ENCODE measurements at regions not wholly inside any gene's neighbourhood (a gene's known extent, or its start where the extent isn't known, plus 50 kb on each side); places are given as distances from the start of the nearest gene placed in this dataset.
"Not testable (repeated sequence)": the region's sequence is repeated elsewhere in the genome, so short reads cannot be mapped to it uniquely, and the experiment has no call there.

DNA sequence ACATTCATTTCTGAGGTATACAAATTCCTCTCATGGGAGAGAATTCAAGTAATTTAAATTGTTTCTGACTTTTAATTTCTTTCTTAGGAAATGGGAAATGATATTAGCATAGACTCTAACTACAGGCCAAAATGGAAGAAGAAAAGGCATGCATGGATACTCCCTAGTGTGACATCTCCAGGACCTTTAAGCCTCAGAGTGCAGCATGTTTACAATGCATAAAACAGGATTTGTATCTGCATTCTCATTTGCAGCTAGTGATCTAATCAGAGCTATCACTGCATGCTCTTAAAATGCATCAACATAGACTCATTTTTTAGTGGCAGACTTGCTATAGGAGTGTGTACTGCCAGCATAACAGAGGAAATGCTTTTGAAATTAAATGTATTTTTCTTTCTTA is 224.6 kb upstream of the GOT2 start:
- no peak for DNase-seq (ENCODE audit: low spot score)

DNA sequence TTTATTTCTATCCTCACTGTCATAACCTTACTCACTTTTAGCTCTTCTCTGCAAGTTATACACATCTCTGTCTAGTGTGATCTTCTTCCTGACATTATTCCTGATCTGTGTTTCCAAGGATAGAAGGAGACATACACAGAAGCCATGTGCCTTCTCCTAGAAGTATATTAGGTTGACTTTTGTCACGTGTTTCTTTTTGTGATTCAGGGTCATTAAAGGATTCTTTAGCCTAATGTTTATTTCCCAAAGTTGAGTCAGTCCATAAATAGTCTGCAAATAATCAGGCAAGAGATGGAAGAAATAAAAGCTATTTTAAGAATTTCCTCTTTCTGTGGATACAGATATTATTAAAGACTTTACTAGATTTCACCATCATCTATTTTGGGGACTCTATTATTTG is 214.1 kb upstream of the GOT2 start:
- DNase-seq (ENCODE audit: low spot score): no peak

DNA sequence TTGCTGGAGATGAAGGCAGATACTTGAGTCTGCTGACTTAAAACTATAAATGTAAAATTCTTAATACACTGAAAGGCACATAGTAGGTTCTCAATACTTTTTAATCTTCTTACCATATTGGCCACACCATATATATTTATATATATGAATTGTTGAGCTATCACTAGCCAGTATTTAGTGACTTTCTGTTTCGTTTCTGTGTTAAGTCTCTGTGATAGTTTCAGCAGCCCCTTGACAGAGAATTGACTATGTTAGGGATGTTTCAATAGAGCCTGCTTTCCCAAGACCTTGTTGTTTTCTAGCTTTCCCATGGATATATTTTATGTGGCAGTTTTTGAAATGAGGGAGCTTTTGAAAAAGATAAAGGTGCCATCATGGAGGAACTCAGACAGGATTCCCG is 206.5 kb upstream of the GOT2 start:
- DNase-seq (ENCODE audit: low spot score): no peak

DNA sequence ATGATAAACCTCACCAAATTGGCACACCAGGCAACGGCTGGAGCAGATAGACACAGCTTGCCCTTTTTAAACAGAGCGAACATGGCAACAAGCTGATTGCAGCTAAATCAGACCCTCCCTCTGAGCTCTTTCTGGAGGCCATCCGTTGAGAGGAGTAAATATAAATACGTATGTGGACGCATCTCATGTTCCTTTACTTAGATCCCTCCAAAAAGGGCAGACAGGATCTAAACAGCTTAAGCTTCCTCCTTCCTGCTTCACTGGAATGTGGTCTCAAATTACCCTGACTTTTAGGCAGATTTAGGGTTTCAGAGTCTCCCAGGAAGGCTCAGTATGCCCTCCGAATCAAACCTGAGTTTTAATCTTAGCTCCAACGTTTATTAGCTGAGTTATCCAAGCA is 204.7 kb upstream of the GOT2 start:
- DNase-seq (ENCODE audit: low spot score): no peak

DNA sequence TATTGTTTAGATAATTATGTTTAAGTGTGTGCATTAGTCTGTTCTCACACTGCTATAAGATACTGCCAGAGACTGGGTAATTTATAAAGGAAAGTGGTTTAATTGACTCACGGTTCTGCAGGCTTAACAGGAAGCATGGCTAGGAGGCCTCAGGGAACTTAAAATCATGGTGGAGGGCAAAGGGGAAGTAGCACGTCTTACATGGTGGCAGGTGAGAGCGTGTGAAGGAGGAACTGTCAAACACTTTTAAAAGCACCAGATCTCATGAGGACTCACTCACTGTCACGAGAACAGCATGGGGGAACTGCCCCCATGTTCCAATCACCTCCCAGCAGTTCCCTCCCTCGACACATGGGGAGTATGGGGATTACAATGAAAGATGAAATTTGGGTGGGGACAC is 203.5 kb upstream of the GOT2 start:
- no peak for DNase-seq (ENCODE audit: low spot score)

DNA sequence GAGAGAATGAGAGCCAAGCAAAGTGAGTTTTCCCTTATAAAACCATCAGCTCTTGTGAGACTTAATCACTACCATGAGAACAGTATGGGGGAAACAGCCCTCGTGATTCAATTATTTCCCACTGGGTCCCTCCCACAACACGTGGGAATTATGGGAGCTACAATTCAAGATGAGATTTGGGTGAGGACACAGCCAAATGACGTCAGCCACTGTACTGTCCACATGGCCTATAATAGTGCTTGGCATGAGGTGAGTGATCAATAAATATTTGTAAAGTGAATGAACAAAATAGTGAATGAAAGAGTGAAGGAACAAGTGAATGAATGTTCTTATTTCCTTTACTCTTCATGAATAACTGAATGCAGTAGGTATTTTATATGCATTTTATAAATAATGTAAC is 199.1 kb upstream of the GOT2 start:
- no peak for DNase-seq (ENCODE audit: low spot score)

DNA sequence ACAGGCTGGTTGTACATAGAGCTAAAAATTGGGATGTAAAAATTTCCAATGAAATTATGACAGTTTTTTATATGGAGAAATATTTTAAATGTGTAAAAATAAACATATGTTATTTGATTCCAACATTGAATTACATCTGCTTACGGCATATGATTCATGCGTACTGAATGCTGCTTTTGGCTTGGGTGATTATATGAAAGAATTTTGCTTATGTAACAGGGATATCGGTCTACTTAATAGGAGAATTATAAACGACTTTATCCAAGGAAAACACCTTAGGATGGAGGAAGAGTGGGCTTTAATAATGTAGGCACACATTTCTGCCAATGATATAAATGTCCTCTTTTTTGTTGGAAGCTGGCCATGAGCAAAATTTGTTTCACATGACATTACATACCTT is 197.3 kb upstream of the GOT2 start:
- DNase-seq (ENCODE audit: low spot score): no peak

DNA sequence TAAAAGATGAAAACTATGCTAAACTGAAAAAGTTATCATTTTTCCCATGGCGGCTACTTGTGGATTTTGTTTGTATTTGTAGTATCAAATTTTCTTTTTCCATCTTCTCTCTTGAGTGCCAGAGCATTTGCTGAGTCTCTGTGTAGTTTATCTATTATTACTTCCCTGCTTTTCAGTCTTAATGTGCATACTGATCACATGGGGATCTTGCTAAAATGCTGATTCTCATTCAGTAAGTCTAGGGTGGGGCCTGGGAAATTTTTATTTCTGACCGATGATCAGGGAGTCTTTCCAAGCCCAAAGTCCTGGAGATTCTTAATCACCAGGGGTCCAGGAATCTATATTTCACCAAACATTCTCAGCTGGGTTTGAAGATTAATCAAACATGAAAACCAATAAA is 189.0 kb upstream of the GOT2 start:
- DNase-seq (ENCODE audit: low spot score): no peak

DNA sequence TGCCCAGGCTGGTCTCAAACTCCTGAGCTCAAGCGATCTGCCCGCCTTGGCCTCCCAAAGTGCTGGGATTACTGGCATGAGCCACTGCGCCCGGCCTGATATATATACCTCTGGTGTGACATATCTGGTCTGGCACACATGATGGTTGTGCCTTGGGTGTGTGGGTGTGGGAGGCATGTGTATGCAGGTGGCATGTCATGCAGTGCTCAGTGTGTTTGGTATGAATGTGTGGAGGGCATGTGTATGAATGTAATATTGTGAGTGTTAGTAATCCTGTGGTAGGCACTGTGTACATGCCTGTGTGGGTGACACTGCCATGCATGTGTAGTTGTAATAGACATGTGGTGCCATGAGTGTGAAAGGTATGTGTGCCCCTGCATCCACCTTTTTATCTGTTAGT is 179.3 kb upstream of the GOT2 start:
- no peak for DNase-seq (ENCODE audit: low spot score)

DNA sequence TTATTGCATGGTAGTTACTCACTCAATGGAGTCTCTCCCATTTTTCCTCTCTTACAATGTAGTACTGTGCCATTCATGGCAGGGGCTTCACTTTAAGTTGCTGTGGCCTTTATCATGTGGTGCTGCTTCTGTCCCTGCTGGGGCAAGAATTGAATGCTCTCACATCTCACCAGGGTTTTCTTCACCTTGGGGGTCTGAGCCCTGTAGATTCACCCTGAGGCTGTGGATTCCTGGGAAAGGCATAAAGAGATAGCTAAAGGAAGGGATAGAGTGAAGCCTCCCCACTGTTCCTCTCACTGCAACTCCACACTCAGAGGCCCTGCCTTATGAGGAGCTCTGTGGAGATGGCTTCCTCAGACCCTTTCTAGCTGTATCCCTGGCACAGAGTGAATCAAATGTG is 178.5 kb upstream of the GOT2 start:
- no peak for DNase-seq (ENCODE audit: low spot score)

DNA sequence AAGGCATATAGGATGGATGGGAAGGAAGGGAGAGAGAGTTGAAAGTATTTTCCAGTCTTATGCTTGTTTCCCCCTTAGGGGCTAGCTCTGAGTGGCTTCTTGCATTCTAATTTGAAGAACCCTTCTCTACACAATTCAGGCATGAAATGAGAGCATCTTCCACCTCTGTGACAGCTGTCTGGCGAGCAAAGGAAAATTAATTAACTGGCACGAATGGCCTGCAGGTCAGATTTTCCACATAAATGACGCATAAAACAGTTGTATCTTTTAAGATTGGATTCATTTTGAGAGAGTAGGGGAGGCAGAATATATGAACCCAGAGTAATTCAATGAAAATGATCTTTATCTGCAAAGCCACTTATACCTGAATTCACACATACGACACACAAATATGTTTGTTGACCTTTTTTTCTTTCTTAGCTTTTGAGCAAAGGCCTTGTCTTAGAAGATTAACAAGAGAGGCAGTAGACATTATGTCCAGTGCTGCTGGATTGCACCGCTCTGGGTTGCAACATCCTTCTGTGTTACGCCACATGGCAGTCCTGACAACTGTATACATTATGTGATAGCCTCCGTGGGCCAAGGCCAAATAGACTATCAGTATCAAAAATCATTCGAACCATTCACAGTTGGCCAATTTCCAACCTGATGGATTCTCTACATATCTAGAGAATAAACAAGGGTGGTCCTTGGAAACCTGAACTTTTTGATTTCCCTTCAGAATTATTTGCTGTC is 173.0 kb upstream of the GOT2 start:
- DNase-seq (ENCODE audit: low spot score): no peak

DNA sequence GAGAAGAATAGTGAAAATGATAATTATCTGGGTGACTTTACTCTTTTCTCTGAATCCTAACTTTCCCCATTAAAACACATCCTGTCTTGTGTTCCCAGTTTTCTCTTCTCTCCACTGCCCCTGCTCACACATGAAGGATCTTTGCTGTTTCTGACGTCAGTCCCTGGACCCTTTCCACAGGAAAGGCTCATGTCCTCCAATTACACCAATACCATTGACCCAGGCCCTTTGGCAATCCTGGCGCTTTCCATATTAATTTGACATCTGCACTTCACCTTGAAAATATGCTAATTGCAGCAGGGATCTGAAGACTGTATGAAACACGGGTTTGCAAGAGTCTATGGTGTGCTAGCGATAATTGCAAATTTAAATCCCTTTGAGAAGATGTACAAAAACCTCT is 170.2 kb upstream of the GOT2 start:
- DNase-seq (ENCODE audit: low spot score): no peak

DNA sequence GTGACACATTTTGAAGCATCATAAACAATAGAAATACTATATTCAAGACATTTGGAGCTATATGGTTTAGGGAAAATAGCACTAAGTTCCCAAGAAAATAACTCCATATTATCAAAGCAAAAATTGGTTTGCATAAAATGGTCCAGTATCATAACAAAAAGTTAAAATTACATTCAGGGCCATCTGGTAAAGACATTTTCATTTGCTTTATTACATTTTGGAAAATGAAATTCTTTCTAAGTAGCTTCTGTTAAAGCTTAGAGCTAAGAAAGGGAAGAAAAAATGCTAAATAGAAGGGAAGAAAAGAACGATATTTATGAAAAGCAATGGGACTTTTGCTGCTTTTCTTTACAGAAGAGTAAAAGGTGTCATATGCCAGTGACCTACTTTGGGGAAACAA is 155.4 kb upstream of the GOT2 start:
- no peak for DNase-seq (ENCODE audit: low spot score)

DNA sequence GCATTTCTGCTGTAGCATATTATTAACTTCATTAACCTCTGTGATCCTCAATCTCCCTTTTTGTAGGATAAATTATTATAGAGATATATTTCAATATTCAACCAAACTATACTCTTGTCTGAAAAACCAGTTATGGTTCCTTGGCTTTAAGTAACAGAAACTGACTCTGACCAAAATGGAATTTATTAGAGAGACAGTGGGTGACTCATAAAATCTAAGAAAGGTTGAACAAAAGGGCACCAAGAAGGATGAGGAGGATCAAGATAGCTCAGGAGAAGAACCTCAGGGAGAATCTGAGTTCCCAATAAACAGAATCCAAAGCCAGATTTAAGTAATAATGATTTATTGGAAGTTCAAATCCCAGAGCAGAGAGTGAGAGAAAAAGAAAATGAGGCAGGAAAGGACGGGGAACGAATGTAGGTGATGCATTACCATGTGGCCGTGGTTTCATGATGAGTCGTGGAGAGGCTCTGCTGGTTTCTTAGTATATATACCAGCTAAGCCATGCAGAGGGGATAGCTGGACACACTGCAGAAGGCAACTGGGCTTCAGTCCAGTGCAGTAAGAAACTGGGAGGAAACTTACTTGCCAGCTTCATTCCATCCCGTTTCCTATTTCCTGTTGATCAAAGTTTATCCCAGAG is 151.5 kb upstream of the GOT2 start:
- DNase-seq (ENCODE audit: low spot score): no peak

DNA sequence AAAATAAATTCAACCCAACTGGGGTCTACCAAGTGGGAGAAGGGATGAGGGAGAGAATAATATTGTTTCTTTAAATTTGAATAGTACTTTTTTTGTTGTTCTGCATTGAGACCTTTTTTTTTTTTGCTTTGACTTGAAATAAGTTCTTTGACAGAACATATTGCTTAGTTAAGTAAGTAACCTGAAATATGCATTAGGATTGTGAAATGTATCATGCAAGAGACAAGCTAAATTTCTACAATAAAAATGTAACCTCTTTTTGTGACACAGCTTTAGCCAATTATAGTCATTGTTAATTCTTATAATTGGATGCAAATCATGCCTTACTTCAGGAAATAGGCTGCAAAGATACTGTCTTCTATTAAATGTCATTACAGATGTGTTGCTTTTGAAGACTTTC is 150.0 kb upstream of the GOT2 start:
- no peak for DNase-seq (ENCODE audit: low spot score)

DNA sequence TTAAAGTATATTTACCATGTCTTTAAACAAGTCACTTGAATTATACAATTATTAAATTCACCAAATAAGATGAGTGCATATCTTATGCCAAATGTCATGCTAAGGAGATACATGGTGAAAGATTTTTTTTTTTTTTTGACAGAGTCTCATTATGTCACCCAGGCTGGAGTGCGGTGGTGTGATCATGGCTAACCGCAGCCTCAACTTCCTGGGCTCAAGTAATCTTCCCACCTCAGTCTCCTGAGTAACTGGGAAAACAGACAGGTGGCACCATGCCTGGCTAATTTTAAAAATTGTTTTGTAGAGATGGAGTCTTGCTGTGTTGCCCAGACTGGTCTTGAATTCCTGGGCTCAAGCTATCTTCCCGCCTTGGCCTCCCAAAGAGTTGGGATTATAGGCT is 149.0 kb upstream of the GOT2 start:
- DNase-seq (ENCODE audit: low spot score): no peak

DNA sequence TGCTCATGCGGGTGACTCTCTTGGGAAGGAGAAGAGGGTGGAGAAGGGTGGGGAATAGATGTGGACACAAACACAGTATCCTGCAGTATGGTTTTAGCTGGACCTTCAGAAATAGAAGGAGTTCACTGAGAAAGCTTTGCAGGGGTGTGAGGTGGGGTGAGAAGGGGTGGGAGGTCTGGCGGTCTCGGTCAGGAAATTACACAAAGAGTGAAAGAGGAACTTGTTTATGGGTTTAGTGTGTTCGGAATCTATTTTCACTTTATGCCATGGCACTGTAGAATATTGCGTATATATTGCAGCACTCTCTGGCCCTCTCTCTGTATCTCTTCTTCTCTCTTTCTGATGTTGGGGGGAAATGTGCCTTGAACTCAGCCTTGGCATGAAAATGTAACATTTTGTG is 148.2 kb upstream of the GOT2 start:
- peak; percentile 25 for DNase-seq (ENCODE audit: low spot score)

DNA sequence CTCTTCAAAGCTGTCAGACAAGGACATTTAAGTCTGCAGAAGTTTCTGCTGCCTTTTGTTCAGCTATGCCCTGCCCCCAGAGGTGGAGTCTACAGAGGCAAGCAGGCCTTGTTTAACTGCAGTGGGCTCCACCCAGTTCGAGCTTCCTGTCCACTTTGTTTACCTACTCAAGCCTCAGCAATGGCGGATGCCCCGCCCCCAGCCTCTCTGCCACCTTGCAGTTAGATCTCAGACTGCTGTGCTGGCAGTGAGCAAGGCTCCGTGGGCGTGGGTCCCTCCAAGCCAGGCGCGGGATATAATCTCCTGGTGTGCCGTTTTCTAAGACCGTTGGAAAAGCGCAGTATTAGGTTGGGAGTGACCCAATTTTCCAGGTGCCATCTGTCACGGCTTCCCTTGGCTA is 144.5 kb upstream of the GOT2 start:
- DNase-seq (ENCODE audit: low spot score): not testable (repeated sequence)

DNA sequence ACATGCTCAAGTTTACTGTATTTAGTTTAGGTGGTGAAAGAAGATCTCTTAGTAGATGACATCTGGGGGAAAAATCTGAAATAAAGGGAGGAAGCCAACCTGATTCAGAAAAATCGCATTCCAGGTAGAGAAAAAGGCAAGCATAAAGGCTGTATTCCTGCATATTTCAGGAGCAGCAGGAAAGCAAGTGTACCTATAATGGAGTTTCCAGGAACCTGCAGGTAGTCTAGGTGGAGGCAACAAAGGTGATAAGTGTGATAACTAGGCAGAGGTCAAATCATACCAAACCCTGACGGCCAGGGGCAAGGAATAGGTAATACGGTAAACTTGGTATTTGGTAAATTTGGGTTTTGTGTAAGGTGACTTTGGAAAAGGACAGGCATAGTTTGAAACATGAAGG is 132.8 kb upstream of the GOT2 start:
- DNase-seq (ENCODE audit: low spot score): no peak

DNA sequence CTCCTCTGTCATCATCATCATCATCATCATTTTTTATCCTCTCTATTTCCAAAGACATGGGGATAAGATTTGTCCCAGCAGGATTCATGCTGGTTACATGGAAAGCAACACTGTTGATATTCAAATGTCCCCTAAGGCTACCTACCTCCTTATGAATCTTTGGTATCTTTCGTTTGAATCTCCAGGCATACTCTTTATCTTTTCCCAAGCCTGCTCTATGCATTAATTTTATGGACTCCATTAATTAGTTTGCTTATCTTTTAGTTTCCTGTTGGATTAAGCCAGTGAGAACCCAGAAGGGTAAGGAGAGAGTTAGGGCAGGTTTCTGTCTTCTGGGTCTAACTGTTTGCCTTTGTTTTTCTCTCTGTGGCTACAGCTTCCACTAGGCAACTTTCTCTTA is 129.6 kb upstream of the GOT2 start:
- DNase-seq (ENCODE audit: low spot score): no peak

DNA sequence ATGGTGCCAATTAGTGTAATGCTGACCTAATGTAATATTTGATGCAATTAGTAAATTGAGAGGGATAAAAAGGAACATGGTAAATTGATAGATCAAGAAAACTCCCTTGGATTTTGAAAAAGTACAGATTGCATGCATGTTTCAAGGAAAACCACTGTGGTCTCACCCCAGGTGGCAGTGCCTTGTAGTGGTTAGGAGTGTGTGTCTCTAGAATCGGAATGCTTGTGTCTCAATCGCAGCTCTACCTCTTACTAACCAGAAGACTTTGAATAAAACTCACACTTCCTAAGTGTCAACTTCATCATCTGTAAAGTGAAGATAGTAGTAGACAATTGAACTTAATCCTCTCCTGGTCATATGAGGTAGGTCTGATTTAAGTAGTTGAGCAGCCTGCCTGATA is 128.9 kb upstream of the GOT2 start:
- DNase-seq (ENCODE audit: low spot score): no peak

DNA sequence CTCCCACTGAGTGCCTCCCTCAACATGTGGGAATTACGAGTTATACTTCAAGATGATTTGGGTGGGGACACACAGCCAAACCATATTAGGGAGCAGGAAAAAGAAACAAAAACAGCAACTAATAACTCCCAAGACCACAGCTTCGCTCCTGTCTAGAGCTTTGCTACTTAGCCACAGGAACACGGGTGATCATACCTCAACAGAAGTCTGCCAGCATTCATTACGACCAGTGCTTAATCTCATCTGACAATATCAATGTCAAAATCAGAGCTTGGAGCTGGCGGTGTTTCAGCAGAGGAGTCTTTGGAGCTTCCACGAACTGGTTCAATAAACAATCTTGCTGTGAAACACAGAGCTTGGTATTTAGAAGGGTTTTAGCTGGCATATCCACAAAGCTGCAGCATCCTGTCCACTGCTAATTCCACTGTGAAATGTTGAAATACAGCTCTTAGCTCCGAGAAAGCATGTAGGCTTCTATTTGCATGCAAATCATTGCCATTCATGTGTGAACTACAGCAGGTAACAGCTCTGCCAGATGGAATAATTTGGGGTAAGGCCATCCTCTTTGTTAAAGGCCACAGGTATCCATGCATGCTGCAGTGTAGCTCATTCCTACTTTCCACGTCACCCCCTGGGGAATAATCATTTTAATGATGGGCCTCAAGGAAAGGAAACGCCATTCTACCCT is 128.4 kb upstream of the GOT2 start:
- no peak for DNase-seq (ENCODE audit: low spot score)

DNA sequence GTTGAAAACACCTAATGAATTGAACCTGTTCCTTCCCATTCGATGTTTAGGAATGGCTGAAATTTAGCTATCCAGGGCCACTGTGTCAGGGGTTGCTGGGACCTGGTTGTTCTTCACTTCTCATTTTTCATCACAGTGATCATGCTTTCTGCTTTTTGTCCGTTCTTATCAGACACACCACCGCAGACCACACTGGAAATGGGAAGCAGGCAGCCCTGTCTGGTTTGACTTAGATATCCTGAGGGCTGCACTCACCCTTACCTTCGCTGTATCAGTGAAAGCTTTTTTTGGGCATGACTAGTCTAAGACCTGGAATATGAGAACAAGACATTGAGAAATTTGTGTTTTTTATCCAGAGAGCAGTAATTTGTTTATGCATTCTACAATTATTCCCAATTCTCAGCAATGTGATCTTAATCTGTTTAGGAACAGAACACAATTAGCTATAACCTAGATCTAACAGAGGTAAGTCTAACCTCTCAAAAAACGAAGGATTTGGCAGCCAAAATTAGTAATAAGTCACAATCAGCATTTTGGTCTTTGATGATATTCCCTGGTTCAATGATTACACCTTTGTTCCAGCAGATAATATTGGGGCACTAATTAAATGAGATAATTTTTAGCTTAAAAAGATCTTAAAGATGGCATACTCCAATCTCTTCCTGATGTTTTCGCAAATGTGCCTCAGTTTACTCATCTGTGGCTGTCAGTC is 126.0 kb upstream of the GOT2 start:
- DNase-seq (ENCODE audit: low spot score): no peak

Measured in NAMALWA (cell line).